ENCODE measurements at regions not wholly inside any gene's neighbourhood (a gene's known extent, or its start where the extent isn't known, plus 50 kb on each side); places are given as distances from the start of the nearest gene placed in this dataset.

DNA sequence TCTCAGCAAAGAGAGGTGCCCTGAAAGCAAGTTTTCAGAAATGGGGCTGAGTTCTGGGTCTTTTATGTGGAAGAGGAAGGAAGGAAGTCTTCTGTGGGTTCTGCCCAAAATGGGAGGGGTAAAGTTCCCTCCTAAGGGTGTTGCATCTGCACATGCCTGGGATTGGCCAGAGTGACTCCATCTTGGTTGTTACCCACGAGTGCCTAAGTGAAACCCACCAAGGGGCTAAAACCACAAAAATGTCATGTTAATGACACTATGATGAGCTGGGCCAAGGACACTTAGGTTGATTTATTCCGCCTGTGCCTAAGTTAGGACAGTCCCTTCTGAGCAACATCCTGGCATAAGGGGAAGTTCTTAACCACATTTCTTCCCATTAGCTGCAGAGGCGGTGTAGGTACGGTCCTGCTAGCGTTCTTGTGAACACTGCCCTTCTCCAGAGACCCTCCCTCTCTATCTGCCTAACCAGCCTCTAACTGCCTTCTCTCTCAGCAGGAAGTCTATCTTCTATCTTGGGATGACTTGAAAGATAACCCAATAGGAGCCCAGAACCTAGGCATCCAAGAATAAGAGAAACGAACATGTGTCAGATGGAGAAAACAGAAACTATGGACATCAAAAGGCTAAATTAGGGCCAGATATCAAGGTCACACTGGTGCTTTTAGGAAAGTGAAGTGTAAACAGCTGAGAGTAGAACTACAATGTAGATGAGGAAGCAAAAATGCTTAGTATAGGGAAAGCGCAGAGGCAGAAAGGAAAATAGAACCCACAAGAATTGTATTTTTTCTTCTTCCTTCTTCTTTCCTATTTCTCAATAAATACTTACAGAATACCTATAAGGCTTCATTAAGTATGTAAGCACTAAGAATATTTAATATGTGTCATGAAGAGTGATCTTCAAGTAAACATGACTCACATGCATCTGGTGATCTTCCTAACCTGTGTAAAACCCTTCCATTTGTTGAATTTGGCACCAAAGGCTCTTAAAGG lies 104.2 kb upstream of the AMN1 start:
- H3K4me3 ChIP-seq (ENCODE audit: low read depth, low read length): no peak overlapping the region

DNA sequence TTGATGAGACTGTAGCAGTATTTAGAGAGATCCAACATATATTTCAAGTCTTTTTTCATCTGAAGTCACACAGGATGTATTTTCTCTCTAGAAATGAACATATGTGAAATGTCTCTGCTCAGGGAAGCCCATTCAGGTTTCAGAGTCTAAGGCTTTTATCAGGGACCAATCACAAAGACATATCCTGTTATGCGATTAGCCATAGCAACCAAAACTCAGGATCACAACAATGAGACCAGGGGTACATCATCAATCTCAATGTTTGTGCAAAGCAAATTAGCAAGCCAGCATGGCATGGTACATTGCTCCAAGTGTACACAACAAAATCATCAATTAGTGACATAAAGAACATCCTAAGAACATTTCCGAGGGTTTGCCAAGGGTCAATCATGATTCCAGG lies 99.2 kb upstream of the AMN1 start:
- TF ChIP-seq, protein P1, sequence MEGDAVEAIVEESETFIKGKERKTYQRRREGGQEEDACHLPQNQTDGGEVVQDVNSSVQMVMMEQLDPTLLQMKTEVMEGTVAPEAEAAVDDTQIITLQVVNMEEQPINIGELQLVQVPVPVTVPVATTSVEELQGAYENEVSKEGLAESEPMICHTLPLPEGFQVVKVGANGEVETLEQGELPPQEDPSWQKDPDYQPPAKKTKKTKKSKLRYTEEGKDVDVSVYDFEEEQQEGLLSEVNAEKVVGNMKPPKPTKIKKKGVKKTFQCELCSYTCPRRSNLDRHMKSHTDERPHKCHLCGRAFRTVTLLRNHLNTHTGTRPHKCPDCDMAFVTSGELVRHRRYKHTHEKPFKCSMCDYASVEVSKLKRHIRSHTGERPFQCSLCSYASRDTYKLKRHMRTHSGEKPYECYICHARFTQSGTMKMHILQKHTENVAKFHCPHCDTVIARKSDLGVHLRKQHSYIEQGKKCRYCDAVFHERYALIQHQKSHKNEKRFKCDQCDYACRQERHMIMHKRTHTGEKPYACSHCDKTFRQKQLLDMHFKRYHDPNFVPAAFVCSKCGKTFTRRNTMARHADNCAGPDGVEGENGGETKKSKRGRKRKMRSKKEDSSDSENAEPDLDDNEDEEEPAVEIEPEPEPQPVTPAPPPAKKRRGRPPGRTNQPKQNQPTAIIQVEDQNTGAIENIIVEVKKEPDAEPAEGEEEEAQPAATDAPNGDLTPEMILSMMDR (IDR thresholded peaks at IDR 0.05): no peak
- H3K4me2 ChIP-seq (ENCODE audit: low read length): no peak overlapping the region
- H3K27ac ChIP-seq: no peak overlapping the region
- no peaks in the 10 kb centered on the region for H3K9me3 ChIP-seq (ENCODE audit: control insufficient read depth, low read length)
- H3K4me3 ChIP-seq (ENCODE audit: low read depth, low read length): no peak overlapping the region
- no peaks in the 10 kb centered on the region for H3K36me3 ChIP-seq (ENCODE audit: control insufficient read depth, insufficient read depth, low read length)
- no peaks in the 10 kb centered on the region for H3K27me3 ChIP-seq (ENCODE audit: control insufficient read depth, insufficient read depth, low read length)
- H3K4me1 ChIP-seq: no peaks in the 10 kb centered on the region
- H2AFZ ChIP-seq: no peak overlapping the region
- no peak overlapping the region for H3K9ac ChIP-seq
- no peaks in the 10 kb centered on the region for H3K79me2 ChIP-seq

More for the DNA sequence above, 104.2 kb upstream of the AMN1 start:
- Histone ChIP-seq H3K4me2 (ENCODE audit: low read length) (no peak overlapping the region), H2AFZ (no peak overlapping the region), H3K9me3 (ENCODE audit: control insufficient read depth, low read length) (no peaks in the 10 kb centered on the region), H3K79me2 (no peaks in the 10 kb centered on the region), H3K9ac (no peak overlapping the region), H3K4me1 (no peaks in the 10 kb centered on the region), H3K27ac (no peak overlapping the region), H3K27me3 (ENCODE audit: control insufficient read depth, insufficient read depth, low read length) (no peaks in the 10 kb centered on the region), H3K36me3 (ENCODE audit: control insufficient read depth, insufficient read depth, low read length) (no peaks in the 10 kb centered on the region)
- TF ChIP-seq, protein P1 (IDR thresholded peaks at IDR 0.05): no peak

- Histone ChIP-seq H3K9ac (no peak overlapping the region), H3K9me3 (ENCODE audit: control insufficient read depth, low read length) (no peaks in the 10 kb centered on the region), H3K27ac (no peak overlapping the region), H3K4me3 (ENCODE audit: low read depth, low read length) (no peak overlapping the region), H3K79me2 (no peaks in the 10 kb centered on the region), H3K27me3 (ENCODE audit: control insufficient read depth, insufficient read depth, low read length) (no peaks in the 10 kb centered on the region), H3K36me3 (ENCODE audit: control insufficient read depth, insufficient read depth, low read length) (no peaks in the 10 kb centered on the region), H2AFZ (no peak overlapping the region), H3K4me1 (peaks cover 4% of the 10 kb centered on the region), H3K4me2 (ENCODE audit: low read length) (no peak overlapping the region)
- TF ChIP-seq, protein P1 (IDR thresholded peaks at IDR 0.05): no peak
These were observed 93.9 kb upstream of the AMN1 start for GRCh38 chr12:31822761-31823160.

GRCh38 chr12:31821484-31821883 lies 92.7 kb upstream of the AMN1 start:
- Histone ChIP-seq H3K36me3 (ENCODE audit: control insufficient read depth, insufficient read depth, low read length) (no peaks in the 10 kb centered on the region), H3K4me1 (peaks cover 4% of the 10 kb centered on the region), H3K9ac (no peak overlapping the region), H3K79me2 (no peaks in the 10 kb centered on the region), H3K4me2 (ENCODE audit: low read length) (no peak overlapping the region), H2AFZ (no peak overlapping the region), H3K27ac (no peak overlapping the region), H3K27me3 (ENCODE audit: control insufficient read depth, insufficient read depth, low read length) (no peaks in the 10 kb centered on the region), H3K4me3 (ENCODE audit: low read depth, low read length) (no peak overlapping the region), H3K9me3 (ENCODE audit: control insufficient read depth, low read length) (no peaks in the 10 kb centered on the region)
- TF ChIP-seq, protein P1 (IDR thresholded peaks at IDR 0.05): no peak
